ENCODE measurements at regions not wholly inside any gene's neighbourhood (a gene's known extent, or its start where the extent isn't known, plus 50 kb on each side); places are given as distances from the start of the nearest gene placed in this dataset.

DNA sequence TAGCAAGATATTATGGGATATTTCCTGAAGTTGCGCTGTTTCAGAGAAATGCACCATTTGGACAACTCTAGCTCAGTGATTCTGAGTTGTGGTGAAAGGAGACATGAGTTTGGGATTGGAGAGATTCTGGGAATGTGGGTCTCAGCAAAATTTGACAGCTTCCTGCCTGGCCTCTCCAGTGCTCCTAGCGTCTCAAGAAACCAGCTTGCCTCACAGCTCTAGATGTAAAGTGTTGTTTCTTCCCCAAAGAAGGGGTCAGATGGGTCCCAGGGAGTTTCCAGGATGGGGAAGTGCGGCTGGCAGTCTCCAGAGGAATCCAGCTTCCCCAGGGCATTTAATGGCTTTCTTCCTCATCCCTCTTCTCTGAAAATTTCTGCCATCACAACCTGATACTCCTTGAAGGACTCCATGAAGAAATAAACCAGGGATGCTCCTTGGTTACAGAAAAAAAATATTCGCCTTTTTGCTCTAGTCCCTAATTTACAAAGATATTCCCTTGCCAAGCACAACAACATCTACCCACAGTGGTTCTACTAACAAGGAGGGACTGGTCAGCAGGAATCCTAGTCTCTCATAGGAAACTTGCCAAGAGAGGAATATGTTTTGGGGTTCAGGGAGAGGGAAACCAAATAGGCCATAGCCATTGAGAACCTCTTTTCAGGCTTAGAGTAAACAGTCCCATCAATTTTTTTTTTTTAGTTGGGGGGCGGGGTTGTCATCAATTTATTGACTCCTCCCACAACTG, 185.4 kb upstream of the E2F8 start:
- Histone ChIP-seq H3K79me2 (ENCODE audit: insufficient read depth, low read length) (no peaks in the 10 kb centered on the region), H3K9ac (ENCODE audit: low read length) (no peak overlapping the region), H3K9me2 (ENCODE audit: low read depth, low read length) (no peaks in the 10 kb centered on the region), H3K36me3 (ENCODE audit: insufficient read depth, low read length) (no peaks in the 10 kb centered on the region), H3K4me1 (ENCODE audit: insufficient read depth, low read length, severe bottlenecking) (no peaks in the 10 kb centered on the region), H3K9me3 (ENCODE audit: low read length) (no peaks in the 10 kb centered on the region), H3K4me3 (ENCODE audit: low read depth, low read length, poor library complexity, severe bottlenecking) (no peak overlapping the region), H3K4me2 (ENCODE audit: low read length) (no peak overlapping the region), H4K20me1 (ENCODE audit: insufficient read depth, low read length) (no peaks in the 10 kb centered on the region), H3F3A (ENCODE audit: insufficient read depth, low read length) (no peaks in the 10 kb centered on the region), H3K27me3 (ENCODE audit: insufficient read depth, low read length) (peaks cover 6% of the 10 kb centered on the region; the same call in 1 of the 2 replicates), H2AFZ (ENCODE audit: low read length) (no peak overlapping the region), H3K27ac (ENCODE audit: low read depth, low read length, poor library complexity, severe bottlenecking) (no peak overlapping the region)
- TF ChIP-seq, protein P1, sequence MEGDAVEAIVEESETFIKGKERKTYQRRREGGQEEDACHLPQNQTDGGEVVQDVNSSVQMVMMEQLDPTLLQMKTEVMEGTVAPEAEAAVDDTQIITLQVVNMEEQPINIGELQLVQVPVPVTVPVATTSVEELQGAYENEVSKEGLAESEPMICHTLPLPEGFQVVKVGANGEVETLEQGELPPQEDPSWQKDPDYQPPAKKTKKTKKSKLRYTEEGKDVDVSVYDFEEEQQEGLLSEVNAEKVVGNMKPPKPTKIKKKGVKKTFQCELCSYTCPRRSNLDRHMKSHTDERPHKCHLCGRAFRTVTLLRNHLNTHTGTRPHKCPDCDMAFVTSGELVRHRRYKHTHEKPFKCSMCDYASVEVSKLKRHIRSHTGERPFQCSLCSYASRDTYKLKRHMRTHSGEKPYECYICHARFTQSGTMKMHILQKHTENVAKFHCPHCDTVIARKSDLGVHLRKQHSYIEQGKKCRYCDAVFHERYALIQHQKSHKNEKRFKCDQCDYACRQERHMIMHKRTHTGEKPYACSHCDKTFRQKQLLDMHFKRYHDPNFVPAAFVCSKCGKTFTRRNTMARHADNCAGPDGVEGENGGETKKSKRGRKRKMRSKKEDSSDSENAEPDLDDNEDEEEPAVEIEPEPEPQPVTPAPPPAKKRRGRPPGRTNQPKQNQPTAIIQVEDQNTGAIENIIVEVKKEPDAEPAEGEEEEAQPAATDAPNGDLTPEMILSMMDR (IDR thresholded peaks at IDR 0.05; ENCODE audit: low read length) = no peak
- TF ChIP-seq EZH2 (IDR thresholded peaks at IDR 0.05; ENCODE audit: borderline replicate concordance, low read length) = no peak

DNA sequence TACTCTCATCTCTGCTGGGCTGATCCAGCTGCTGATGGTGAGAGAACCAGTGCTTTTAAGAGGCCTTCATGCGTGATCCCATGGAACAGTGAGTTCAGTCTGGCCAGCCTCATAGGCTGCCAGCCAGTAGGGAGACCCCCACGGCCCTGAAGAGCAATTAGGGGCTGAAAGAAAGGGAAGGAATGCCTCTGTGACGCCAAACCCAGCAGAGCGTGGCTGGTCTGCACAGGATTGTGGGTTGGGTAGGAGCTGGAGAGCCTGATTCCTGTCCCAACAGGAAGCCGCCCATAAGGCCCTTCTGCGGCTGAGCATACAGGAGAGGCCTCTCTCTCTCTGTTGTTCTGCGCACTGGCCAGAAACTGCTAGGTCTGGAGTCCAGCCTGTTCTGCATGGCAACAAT, 181.5 kb upstream of the E2F8 start:
- Histone ChIP-seq H3K9ac (ENCODE audit: low read length) (no peak overlapping the region), H2AFZ (ENCODE audit: low read length) (no peak overlapping the region), H3K36me3 (ENCODE audit: insufficient read depth, low read length) (no peaks in the 10 kb centered on the region), H3K4me2 (ENCODE audit: low read length) (no peak overlapping the region), H3K4me3 (ENCODE audit: low read depth, low read length, poor library complexity, severe bottlenecking) (no peak overlapping the region), H3K9me2 (ENCODE audit: low read depth, low read length) (no peaks in the 10 kb centered on the region), H3K4me1 (ENCODE audit: insufficient read depth, low read length, severe bottlenecking) (no peaks in the 10 kb centered on the region), H3K27ac (ENCODE audit: low read depth, low read length, poor library complexity, severe bottlenecking) (no peak overlapping the region), H3K9me3 (ENCODE audit: low read length) (no peaks in the 10 kb centered on the region), H3K27me3 (ENCODE audit: insufficient read depth, low read length) (no peaks in the 10 kb centered on the region), H4K20me1 (ENCODE audit: insufficient read depth, low read length) (no peaks in the 10 kb centered on the region), H3F3A (ENCODE audit: insufficient read depth, low read length) (no peaks in the 10 kb centered on the region), H3K79me2 (ENCODE audit: insufficient read depth, low read length) (no peaks in the 10 kb centered on the region)
- TF ChIP-seq EZH2 (IDR thresholded peaks at IDR 0.05; ENCODE audit: borderline replicate concordance, low read length) = no peak
- TF ChIP-seq, protein P1 (IDR thresholded peaks at IDR 0.05; ENCODE audit: low read length) = no peak

DNA sequence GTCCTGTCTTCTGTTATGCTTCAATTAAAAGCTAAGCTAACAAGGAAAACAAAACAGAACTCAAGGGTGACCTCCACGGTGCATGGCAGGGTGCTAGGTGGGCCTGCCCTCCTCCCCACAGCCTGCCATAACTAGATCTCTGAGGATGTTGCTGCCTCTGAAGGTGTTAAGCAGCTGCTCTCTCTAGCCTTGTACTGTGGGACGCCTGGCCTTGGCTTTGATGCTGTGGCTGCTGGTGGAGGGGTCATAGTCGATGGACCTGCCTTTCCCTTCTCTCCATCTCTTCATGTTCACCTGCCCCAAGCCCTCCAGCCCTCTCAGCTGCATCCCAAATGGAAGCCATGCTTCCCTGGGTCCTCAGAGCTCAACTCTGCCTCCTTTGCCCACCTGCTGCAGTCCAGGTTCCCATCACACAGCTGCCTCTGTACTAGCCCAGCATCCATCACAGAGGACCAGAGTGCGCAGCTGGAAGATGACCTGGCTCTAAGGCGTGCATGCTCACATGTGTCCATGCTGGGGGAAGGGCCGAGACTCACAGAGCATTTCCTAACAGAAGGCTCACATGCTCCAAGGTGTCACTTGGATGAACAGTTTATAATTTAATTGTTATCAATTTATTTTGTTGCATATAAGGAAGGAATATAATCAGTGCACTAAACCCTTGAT, 180.3 kb upstream of the E2F8 start:
- H3K27ac ChIP-seq (ENCODE audit: low read depth, low read length, poor library complexity, severe bottlenecking) = no peak overlapping the region
- no peak overlapping the region for H3K9ac ChIP-seq (ENCODE audit: low read length)
- H3K4me2 ChIP-seq (ENCODE audit: low read length) = no peak overlapping the region
- H3K4me3 ChIP-seq (ENCODE audit: low read depth, low read length, poor library complexity, severe bottlenecking) = no peak overlapping the region
- no peaks in the 10 kb centered on the region for H3K79me2 ChIP-seq (ENCODE audit: insufficient read depth, low read length)
- no peaks in the 10 kb centered on the region for H3F3A ChIP-seq (ENCODE audit: insufficient read depth, low read length)
- no peaks in the 10 kb centered on the region for H3K9me2 ChIP-seq (ENCODE audit: low read depth, low read length)
- TF ChIP-seq, protein P1 (IDR thresholded peaks at IDR 0.05; ENCODE audit: low read length) = no peak
- no peak for TF ChIP-seq EZH2 (IDR thresholded peaks at IDR 0.05; ENCODE audit: borderline replicate concordance, low read length)
- H3K4me1 ChIP-seq (ENCODE audit: insufficient read depth, low read length, severe bottlenecking) = no peaks in the 10 kb centered on the region
- no peaks in the 10 kb centered on the region for H4K20me1 ChIP-seq (ENCODE audit: insufficient read depth, low read length)
- H3K36me3 ChIP-seq (ENCODE audit: insufficient read depth, low read length) = no peaks in the 10 kb centered on the region
- no peak overlapping the region for H2AFZ ChIP-seq (ENCODE audit: low read length)
- H3K9me3 ChIP-seq (ENCODE audit: low read length) = no peaks in the 10 kb centered on the region
- H3K27me3 ChIP-seq (ENCODE audit: insufficient read depth, low read length) = no peaks in the 10 kb centered on the region

Measured in OCI-LY1 (cell line).